Ishikawa (cell line): ENCODE measurements at regions not wholly inside any gene's neighbourhood (a gene's known extent, or its start where the extent isn't known, plus 50 kb on each side); places are given as distances from the start of the nearest gene placed in this dataset.

ENCODE experiments used
- EP300 ChIP-seq: IDR thresholded peaks from 2 replicates; pipeline ENCODE4 v1.6.1; 2012; ENCODE audit warnings: borderline replicate concordance
- MAX ChIP-seq: IDR thresholded peaks from 2 replicates; pipeline ENCODE4 v1.6.1; 2012
- NFIC ChIP-seq: IDR thresholded peaks from 2 replicates; pipeline ENCODE4 v1.6.1; 2012
- REST ChIP-seq: IDR thresholded peaks from 2 replicates; pipeline ENCODE4 v1.6.1; 2012; ENCODE audit warnings: low read depth, mild to moderate bottlenecking
- TEAD4 ChIP-seq: IDR thresholded peaks from 2 replicates; pipeline ENCODE4 v1.6.1; 2012
- YY1 ChIP-seq: IDR thresholded peaks from 2 replicates; pipeline ENCODE4 v1.6.1; 2012; ENCODE audit warnings: low read depth
- ZBTB7A ChIP-seq: IDR thresholded peaks from 2 replicates; pipeline ENCODE4 v1.6.1; 2012; ENCODE audit warnings: low read depth
- TF ChIP-seq, protein P1 (sequence below): IDR thresholded peaks from 2 replicates; pipeline ENCODE4 v1.6.1; 2012

DNA sequence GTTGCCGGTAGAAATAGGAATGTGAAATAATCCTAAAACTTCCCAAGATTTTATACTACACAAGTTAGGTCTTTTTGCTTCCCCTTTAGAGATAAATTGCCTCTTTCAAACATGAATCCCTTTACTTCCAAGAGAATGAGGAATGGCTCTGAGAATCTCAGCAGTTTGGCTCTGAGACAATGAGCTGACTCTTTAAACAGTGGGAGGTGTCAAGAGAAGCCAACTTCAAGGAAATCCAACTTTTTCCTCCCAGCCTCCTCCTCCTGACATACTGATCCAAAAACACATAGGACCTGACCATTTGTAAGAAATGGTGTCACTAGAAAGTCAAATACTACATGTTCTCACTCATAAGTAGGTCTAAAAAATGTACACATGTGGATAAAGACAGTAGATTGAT, 154.2 kb downstream of the ALDH8A1 start:
- no peak for TF ChIP-seq MAX
- TF ChIP-seq, protein P1, sequence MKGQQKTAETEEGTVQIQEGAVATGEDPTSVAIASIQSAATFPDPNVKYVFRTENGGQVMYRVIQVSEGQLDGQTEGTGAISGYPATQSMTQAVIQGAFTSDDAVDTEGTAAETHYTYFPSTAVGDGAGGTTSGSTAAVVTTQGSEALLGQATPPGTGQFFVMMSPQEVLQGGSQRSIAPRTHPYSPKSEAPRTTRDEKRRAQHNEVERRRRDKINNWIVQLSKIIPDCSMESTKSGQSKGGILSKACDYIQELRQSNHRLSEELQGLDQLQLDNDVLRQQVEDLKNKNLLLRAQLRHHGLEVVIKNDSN: no peak
- TF ChIP-seq ZBTB7A: no peak
- no peak for TF ChIP-seq YY1
- no peak for TF ChIP-seq TEAD4
- TF ChIP-seq NFIC: no peak
- TF ChIP-seq REST: no peak
- TF ChIP-seq EP300: no peak
